Activated CD4-positive, CD25-positive, alpha-beta regulatory T cell treated with anti-CD3 and anti-CD28 coated beads, Interleukin-2, amount 50 U/mL, for 72 hours (primary cell): ENCODE measurements at regions not wholly inside any gene's neighbourhood (a gene's known extent, or its start where the extent isn't known, plus 50 kb on each side); places are given as distances from the start of the nearest gene placed in this dataset.

Source experiments
- DNase-seq: peaks from one replicate; pipeline ENCODE4 v3.0.0; 2021

GRCh38 chr1:244197851-244198375 is 146.8 kb downstream of the ZBTB18 start:
- no peak for DNase-seq

GRCh38 chr1:244199902-244200301 is 148.8 kb downstream of the ZBTB18 start:
- DNase-seq = no peak

GRCh38 chr1:244200596-244200995 is 149.5 kb downstream of the ZBTB18 start:
- no peak for DNase-seq

GRCh38 chr1:244201750-244202149 is 150.7 kb downstream of the ZBTB18 start:
- no peak for DNase-seq

GRCh38 chr1:244204004-244204403 is 152.9 kb downstream of the ZBTB18 start:
- no peak for DNase-seq

- no peak for DNase-seq
Observed at GRCh38 chr1:244205171-244205570, 154.1 kb downstream of the ZBTB18 start.

GRCh38 chr1:244205906-244206305 is 154.8 kb downstream of the ZBTB18 start:
- no peak for DNase-seq

- no peak for DNase-seq
Observed at GRCh38 chr1:244207042-244207934, 156.2 kb downstream of the ZBTB18 start.

- no peak for DNase-seq
Observed at GRCh38 chr1:244207935-244208244, 156.8 kb downstream of the ZBTB18 start.

- no peak for DNase-seq
Observed at GRCh38 chr1:244209955-244210354, 158.9 kb downstream of the ZBTB18 start.

GRCh38 chr1:244210884-244211558 is 159.9 kb downstream of the ZBTB18 start:
- no peak for DNase-seq

GRCh38 chr1:244211559-244211944 is 160.5 kb downstream of the ZBTB18 start:
- no peak for DNase-seq

- no peak for DNase-seq
Observed at GRCh38 chr1:244212219-244212618, 161.1 kb downstream of the ZBTB18 start.

GRCh38 chr1:244212797-244213475 is 161.9 kb downstream of the ZBTB18 start:
- no peak for DNase-seq

- DNase-seq = no peak
Observed at GRCh38 chr1:244214009-244214967, 163.2 kb downstream of the ZBTB18 start.

GRCh38 chr1:244216836-244217235 is 165.8 kb downstream of the ZBTB18 start:
- DNase-seq = no peak

- DNase-seq = no peak
Observed at GRCh38 chr1:244217711-244218110, 166.6 kb downstream of the ZBTB18 start.

GRCh38 chr1:244218220-244218619 is 167.1 kb downstream of the ZBTB18 start:
- DNase-seq = no peak

- no peak for DNase-seq
Observed at GRCh38 chr1:244219149-244219548, 168.1 kb downstream of the ZBTB18 start.

- no peak for DNase-seq
Observed at GRCh38 chr1:244219802-244220201, 168.7 kb downstream of the ZBTB18 start.

- no peak for DNase-seq
Observed at GRCh38 chr1:244220410-244220809, 169.3 kb downstream of the ZBTB18 start.

- no peak for DNase-seq
Observed at GRCh38 chr1:244221991-244222390, 170.9 kb downstream of the ZBTB18 start.
